ENCODE measurements at regions not wholly inside any gene's neighbourhood (a gene's known extent, or its start where the extent isn't known, plus 50 kb on each side); places are given as distances from the start of the nearest gene placed in this dataset.

- TF ChIP-seq POLR2A (IDR thresholded peaks at IDR 0.05; ENCODE audit: extremely low read depth, insufficient read length), result no peak
- TF ChIP-seq CTCF (IDR thresholded peaks at IDR 0.05; ENCODE audit: low read depth, low read length), result no peak
Observed at GRCh38 chr7:124364283-124364682, 331.4 kb upstream of the TMEM229A start.

All from NB4 (cell line).